Daoy (cell line): ENCODE measurements at regions not wholly inside any gene's neighbourhood (a gene's known extent, or its start where the extent isn't known, plus 50 kb on each side); places are given as distances from the start of the nearest gene placed in this dataset.
"Not testable (repeated sequence)": the region's sequence is repeated elsewhere in the genome, so short reads cannot be mapped to it uniquely, and the experiment has no call there.

Source experiments
- DNase-seq: peaks from one replicate; pipeline ENCODE4 v3.0.0-alpha.2; 2015; ENCODE audit warnings: low read depth

- no peak for DNase-seq
Measured at GRCh38 chr7:65317372-65317771, 56.3 kb upstream of the ZNF92 start.

GRCh38 chr7:65310761-65311160, 62.9 kb upstream of the ZNF92 start:
- DNase-seq: no peak

GRCh38 chr7:65308300-65308678, 65.4 kb upstream of the ZNF92 start:
- DNase-seq: no peak

GRCh38 chr7:65307651-65308299, 65.9 kb upstream of the ZNF92 start:
- DNase-seq: peak; percentile 81

- no peak for DNase-seq
Measured at GRCh38 chr7:65304175-65304574, 69.5 kb upstream of the ZNF92 start.

GRCh38 chr7:65302883-65303282, 70.8 kb upstream of the ZNF92 start:
- no peak for DNase-seq

- DNase-seq: no peak
Measured at GRCh38 chr7:65301007-65301406, 72.6 kb upstream of the ZNF92 start.

- DNase-seq: no peak
Measured at GRCh38 chr7:65295409-65295808, 78.2 kb upstream of the ZNF92 start.

GRCh38 chr7:65290340-65290739, 83.3 kb upstream of the ZNF92 start:
- DNase-seq: not testable (repeated sequence)

- peak; percentile 59 for DNase-seq
Measured at GRCh38 chr7:65287023-65287422, 86.6 kb upstream of the ZNF92 start.

GRCh38 chr7:65285906-65286864, 87.5 kb upstream of the ZNF92 start:
- DNase-seq: no peak

- not testable (repeated sequence) for DNase-seq
Measured at GRCh38 chr7:65285241-65285640, 88.4 kb upstream of the ZNF92 start.

GRCh38 chr7:65279795-65280194, 93.9 kb upstream of the ZNF92 start:
- no peak for DNase-seq

- DNase-seq: no peak
Measured at GRCh38 chr7:65276822-65277221, 96.8 kb upstream of the ZNF92 start.

GRCh38 chr7:65271502-65271901, 102.2 kb upstream of the ZNF92 start:
- not testable (repeated sequence) for DNase-seq

GRCh38 chr7:65269150-65269856, 104.4 kb upstream of the ZNF92 start:
- DNase-seq: peak; percentile 99

- DNase-seq: no peak
Measured at GRCh38 chr7:65268782-65269149, 104.9 kb upstream of the ZNF92 start.

- DNase-seq: no peak
Measured at GRCh38 chr7:65265933-65266519, 107.6 kb upstream of the ZNF92 start.

GRCh38 chr7:65264258-65264657, 109.4 kb upstream of the ZNF92 start:
- no peak for DNase-seq

GRCh38 chr7:65260673-65261072, 113.0 kb upstream of the ZNF92 start:
- DNase-seq: not testable (repeated sequence)

- not testable (repeated sequence) for DNase-seq
Measured at GRCh38 chr7:65259864-65260525, 113.7 kb upstream of the ZNF92 start.

GRCh38 chr7:65254061-65254460, 119.6 kb upstream of the ZNF92 start:
- no peak for DNase-seq
